T-helper 1 cell (primary cell): ENCODE measurements at regions not wholly inside any gene's neighbourhood (a gene's known extent, or its start where the extent isn't known, plus 50 kb on each side); places are given as distances from the start of the nearest gene placed in this dataset.

ENCODE experiments used
- DNase-seq, 5 donors: peaks; one replicate each; pipeline ENCODE4 v3.0.0-alpha.2; 2012 to 2020

DNA sequence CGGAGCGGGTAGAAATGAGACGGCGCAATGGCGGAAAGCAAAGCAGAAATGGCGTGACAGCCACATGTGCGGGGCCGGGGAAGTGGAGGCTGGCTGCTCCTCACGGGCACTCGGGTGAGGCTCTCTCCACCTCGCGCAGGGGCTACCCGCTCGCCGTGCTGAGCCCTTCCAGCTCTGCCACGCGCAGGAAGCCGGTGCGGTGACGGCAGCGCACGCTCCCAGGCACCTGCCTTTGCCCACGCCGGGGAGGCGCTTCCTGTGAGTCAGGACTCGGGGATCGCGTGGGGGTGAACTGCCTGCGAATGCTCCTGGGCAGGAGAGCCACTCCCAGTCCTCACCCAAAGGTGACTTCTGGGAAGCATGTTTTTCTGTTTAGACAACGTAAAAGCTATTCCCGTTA lies 431.2 kb downstream of the GLRX3 start:
- no peak for DNase-seq

DNA sequence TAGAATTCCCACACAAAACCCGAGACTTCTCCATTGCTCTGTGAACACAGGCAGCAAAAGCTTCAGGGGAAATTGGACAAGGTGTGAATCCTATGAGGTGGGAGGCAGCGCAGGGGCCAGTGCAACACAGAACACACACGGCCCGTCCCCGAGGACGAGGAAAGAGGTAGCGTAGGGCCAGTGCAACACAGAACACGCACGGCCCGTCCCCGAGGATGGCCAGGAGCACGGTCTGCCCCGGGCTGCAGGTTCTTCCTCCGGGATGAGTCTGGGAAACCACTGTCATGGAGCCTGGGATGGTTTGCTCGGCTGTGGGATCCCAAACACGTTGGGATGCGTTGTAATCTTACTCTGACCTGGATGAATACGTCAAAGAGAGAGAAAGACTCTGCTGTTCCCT lies 432.1 kb downstream of the GLRX3 start:
- DNase-seq, result no peak

GRCh38 chr10:130570074-130570473 lies 433.9 kb downstream of the GLRX3 start:
- no peak for DNase-seq

DNA sequence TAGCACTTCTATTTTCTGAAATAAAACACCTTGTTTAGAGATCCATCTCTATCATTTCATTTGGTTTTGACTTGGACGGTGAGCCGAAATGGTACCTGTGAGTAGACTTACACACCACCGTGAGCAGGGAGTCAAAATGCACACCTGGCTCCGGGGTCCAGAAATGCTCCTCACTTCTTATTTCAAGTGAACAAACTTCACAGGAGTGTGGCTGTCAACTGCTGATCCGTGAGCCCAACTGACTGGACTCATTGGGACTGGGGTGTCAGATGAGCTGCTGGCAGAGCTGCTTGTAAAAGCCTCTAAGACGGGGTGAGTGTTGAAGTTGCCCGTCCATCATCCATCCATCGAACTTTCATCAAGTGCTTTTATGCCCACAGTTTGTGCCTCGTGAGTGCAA lies 435.5 kb downstream of the GLRX3 start:
- no peak for DNase-seq

DNA sequence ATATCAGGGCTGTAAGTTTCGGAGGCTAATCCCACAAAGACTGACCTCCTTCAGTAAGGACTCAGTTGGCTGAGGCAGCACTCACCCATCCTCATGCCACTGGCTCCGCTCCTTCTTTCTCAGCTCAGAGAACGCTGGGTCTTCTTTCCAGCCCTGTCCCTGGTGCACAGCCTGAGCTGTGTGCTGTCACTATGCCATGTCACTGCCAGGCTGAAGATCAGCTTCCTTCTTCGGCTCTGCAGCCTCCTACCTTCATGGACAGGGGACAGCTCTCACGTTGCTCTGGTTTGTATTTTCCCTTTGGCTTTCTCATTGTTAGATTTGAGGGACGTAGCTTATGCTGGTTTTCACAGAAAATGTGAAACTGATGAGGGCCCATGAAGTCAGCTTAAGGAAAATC lies 437.3 kb downstream of the GLRX3 start:
- no peak for DNase-seq

- DNase-seq, result no peak
Measured at GRCh38 chr10:130575756-130576285, 439.6 kb downstream of the GLRX3 start.

- no peak for DNase-seq
Measured at GRCh38 chr10:130576427-130576826, 440.2 kb downstream of the GLRX3 start.

DNA sequence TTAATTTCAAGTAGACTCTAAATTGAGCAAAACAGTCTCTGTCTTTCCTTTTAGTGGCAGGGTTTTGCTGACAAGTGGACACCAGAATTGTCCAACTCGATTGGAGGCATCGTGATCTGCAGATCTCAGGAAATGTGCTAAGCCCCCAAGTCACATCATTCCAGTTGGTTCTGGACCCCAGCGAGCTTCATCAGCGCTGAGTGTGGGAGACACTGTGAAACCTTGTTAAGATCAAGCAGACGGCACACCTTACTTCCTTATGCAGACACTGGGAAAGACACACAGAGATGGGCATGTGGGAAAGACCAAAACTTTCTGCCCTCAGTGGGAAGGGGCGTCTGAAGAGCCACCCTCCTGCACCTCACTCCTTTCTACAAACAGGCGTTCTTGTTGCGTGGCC lies 440.8 kb downstream of the GLRX3 start:
- DNase-seq, result no peak

- no peak for DNase-seq
Measured at GRCh38 chr10:130578532-130579289, 442.5 kb downstream of the GLRX3 start.

- no peak for DNase-seq
Measured at GRCh38 chr10:130579913-130580312, 443.7 kb downstream of the GLRX3 start.

- no peak for DNase-seq
Measured at GRCh38 chr10:130580975-130581374, 444.8 kb downstream of the GLRX3 start.

DNA sequence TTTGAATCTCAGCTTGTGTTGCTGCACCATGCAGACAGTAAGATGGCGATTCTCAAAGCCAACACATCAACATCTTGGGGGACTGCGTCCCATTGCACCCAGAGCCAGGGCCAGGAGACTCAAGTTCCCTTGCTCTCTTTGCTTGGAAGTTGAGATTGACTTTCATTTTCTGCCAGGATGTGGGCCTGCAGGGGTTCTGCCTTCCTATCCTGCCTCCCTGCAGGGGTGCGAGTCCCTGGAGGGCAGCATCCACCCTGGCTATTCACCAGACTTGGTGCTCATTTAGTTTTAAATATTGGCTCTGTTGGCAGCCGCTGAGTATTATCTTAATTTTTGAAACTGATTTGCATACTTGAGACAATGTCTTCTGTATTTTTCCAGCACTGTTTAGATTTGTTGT lies 451.5 kb downstream of the GLRX3 start:
- DNase-seq, result no peak

DNA sequence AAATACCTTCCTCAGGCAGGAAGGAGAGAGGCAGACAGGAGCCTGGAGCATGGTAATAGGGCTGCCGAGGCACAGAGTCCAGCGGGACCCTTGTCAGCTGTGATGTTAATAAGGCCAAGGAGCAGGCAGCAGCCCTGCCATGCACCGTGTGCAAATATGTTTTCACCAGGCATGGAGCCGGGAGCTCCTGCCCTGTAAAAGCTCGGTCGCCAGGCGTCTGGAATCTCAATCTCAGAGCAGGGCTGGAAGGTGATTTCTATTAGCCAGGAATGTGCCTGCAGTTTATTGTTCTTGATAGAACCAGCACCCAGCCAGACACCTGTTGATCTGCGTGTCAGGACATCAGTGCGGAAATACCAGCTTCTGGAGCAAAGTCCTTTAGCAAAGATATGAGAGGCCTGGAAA lies 469.8 kb downstream of the GLRX3 start:
- no peak for DNase-seq

DNA sequence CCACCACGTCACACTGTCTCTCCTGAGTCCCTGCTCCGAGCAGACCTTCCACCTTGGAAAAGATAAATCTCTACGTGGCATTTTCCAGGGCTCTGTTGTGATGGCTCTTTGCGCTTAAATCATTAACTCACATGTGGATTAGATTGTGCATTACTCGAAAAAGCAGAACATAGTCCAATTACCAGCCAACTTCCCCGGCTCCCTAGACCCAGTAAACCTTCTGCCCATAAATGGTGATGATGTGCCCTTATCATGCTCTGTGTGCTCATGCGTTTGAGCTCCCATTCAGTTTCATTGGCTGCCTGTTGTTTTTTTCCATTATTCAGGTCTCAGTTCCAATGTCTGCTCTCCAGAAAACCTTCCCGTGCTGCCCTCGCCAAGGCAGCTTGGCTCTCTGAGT lies 471.2 kb downstream of the GLRX3 start:
- DNase-seq, result no peak

- DNase-seq, result no peak
Measured at GRCh38 chr10:130611239-130611638, 475.0 kb downstream of the GLRX3 start.

- DNase-seq, result no peak
Measured at GRCh38 chr10:130615457-130615856, 479.3 kb downstream of the GLRX3 start.

DNA sequence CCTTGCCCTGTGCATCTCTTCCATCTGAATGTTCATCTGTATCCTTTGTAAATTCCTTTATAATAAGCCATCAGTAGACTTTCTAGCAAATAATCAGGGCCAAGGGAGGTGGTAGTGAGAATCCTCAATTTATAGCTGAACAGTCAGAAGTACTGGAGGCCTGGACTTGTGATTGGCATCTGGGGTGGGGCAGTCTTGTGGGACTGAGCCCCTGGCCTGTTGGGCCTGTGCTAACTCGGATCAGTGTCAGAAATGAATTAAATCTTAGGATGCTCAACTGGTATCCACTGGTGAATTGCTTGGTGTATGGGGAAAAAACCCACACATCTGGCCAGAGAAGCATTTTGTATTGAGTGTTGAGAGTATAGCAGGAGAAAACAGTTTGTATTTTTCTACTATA lies 481.8 kb downstream of the GLRX3 start:
- no peak for DNase-seq

DNA sequence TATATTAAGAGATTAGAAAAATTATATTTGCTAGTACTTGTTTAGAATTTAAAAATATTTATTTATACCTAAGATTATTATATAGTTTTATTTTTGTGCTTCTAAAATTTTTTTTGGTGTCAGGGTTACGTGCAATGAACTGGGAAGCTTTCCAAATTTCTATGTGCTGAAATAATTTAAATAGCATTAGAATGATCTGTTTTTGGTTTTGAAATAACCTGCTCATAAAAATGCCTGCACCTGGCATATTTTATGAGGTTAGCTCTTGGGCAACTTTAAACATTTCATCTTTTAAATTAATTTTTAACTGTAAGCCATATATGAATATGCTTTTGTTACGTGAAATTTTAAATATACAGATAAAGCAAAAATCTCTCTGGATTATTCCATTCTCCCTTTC lies 482.5 kb downstream of the GLRX3 start:
- no peak for DNase-seq

DNA sequence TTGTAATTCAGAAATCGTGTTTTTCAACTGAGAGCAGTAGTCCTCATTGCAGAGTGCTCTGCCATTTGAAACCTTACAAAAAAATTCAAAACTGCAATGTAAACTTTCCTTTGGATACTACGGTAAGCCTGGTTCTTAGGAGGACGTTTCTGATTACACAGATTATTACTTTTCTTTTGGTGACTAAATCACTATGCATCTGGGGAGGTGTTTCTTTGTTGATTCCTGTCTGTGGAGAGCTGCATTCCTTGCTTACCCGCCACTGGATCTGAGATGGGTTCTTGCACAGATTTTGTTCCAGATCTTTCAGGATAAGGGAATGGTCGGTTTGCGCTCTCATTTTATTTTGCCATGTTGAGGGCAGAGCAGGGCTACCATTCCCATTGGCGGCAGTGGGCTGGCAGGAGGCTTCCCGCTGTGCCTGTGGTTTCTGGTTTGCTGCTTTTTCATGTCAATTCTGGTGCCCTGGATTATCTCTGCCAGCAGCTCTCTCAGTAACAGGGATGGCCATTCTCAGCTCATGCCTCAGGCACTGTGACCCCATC lies 485.1 kb downstream of the GLRX3 start:
- no peak for DNase-seq

DNA sequence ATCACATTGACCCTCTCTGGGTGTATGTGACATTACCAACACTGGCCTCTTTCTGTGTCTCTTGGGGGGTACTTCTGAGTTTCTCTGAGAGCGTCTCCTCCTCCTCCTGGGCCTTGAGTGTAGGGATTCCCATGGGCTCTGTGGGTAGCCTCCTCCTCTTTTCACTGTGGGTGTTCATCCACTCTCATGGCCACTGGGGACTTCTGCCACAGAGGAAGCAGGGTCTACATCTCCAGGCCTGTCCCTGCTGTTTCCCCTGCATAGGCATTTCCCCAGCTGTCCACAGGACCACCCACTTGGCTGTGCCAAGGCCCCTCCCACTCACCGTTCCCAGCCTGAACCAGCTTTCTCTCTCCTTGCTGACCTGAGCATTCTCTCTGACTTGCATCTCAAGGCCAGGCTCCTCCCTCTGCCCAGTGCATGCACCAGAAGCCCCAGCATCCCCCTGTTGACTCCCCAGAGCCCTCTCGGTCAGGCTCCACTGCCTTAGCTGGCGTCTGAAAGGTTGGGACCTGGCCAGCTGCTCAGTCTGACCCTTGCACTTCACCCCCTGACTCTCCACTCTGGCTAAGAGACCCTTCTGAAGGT lies 487.6 kb downstream of the GLRX3 start:
- DNase-seq, result no peak

DNA sequence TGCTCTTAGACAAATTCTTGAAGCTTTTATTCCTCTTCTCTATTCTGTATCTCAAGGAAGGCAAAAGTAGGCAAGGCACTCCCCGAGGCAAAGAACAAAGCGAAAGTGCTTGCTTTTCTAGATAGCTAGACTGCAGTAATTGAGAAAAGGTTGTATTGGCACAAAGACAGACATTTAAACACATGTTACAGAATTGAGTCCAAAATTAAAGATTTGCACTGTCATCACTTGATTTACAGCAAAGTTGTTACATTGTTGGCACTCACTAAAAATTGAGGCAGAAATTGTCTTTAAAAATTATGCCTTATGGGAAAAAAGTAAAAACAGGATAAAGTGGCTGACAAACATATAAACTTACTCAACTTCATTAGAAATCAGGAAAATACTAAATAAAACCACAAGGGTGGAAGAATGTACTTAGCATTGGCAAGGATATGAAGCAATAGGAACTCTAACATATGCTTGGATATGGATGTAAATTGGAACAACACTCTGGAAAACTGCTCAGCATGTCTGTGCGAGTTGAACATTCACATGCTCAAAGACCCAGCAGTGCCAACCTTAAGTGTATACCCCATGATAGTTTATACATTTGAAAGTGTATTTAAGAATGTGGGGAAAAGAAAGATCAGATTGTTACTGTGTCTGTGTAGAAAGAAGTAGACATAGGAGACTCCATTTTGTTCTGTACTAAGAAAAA lies 491.3 kb downstream of the GLRX3 start:
- DNase-seq, result no peak

GRCh38 chr10:130630135-130630534 lies 493.9 kb downstream of the GLRX3 start:
- no peak for DNase-seq
